Activated CD8-positive, alpha-beta T cell treated with anti-CD3 and anti-CD28 coated beads for 36 hours (primary cell): ENCODE measurements at regions not wholly inside any gene's neighbourhood (a gene's known extent, or its start where the extent isn't known, plus 50 kb on each side); places are given as distances from the start of the nearest gene placed in this dataset.

Experiments used
- ATAC-seq: fragments of 200-7000 bp; cut with Tn5 transposase; one replicate; pipeline ENCODE4 v1.10.0; 2021; ENCODE audit warnings: mild to moderate bottlenecking, moderate library complexity
- CTCF ChIA-PET: fragments of 350-600 bp; sonication (Branson Sonifier 250); formaldehyde crosslinking; loops from one replicate; lab custom pipeline; 2021; ENCODE audit warnings: antibody characterized with exemption; lab: Charles Lee
- POLR2A ChIA-PET: fragments of 350-600 bp; sonication (Branson Sonifier 250); formaldehyde crosslinking; loops from one replicate; lab custom pipeline; 2021; ENCODE audit warnings: antibody characterized with exemption; lab: Charles Lee
- DNase-seq: peaks from one replicate; pipeline ENCODE4 v3.0.0-alpha.2; 2020
- H3K27ac Mint-ChIP-seq: one replicate; pipeline ENCODE4 v1.8.0; 2021; ENCODE audit warnings: mild to moderate bottlenecking, mixed read lengths
- H3K27me3 Mint-ChIP-seq: one replicate; pipeline ENCODE4 v1.8.0; 2021; ENCODE audit warnings: mixed read lengths
- H3K36me3 Mint-ChIP-seq: one replicate; pipeline ENCODE4 v1.8.0; 2021; ENCODE audit warnings: low read depth, mixed read lengths
- H3K4me1 Mint-ChIP-seq: one replicate; pipeline ENCODE4 v1.8.0; 2021; ENCODE audit warnings: low read depth, mixed read lengths
- H3K4me3 Mint-ChIP-seq: one replicate; pipeline ENCODE4 v1.8.0; 2021; ENCODE audit warnings: mild to moderate bottlenecking, moderate library complexity, mixed read lengths
- H3K9me3 Mint-ChIP-seq: one replicate; pipeline ENCODE4 v1.8.0; 2021; ENCODE audit warnings: mixed read lengths
- intact Hi-C: fragments of 100-400 bp; cut with micrococcal nuclease; formaldehyde crosslinking; loops from one replicate; pipeline ENCODE4 v1.10.0; 2022
- TF ChIP-seq, protein P1 (sequence below): fragments of 200-600 bp; IDR thresholded peaks from one replicate; pipeline ENCODE4 v1.8.0; 2022; ENCODE audit warnings: antibody characterized with exemption, mild to moderate bottlenecking

DNA sequence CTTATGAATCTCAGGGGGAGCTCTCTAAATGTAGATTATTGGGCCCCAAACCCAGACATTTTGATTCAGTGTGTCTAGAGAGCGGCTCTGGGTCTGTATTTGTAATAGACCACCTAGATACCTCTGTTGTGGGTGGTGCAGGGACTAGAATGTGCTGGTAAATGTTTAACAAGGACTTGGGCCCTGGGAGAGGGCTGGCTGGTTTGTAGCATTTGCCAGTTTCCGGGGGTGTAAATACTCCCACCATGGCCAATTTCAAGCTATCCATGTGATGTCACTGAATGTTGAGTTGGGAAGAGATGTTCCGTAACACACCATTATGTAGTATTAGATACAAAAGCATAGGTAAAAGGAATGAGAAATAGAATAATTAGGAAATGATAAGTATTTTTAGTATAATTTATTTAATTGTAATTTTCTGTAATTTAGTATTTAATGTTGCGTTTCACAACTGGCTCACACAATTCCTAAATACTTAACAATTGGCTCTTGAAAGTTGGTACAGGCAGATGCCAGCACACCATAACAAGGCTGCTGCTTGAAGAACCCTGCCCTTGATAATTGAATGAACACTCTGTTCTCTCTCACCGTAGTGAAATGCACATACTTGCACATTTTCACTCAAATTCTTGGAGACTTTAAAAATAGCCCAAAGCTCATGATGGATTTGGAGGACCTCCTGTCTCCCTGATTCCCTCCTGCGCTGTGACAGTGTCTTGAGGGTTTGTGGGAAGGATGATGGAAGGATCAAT, 359.2 kb upstream of the PROK2 start:
- Mint-ChIP-seq H3K4me1 (peaks cover 11% of the 10 kb centered on the region), H3K36me3 (no peaks in the 10 kb centered on the region), H3K27ac (no peak overlapping the region), H3K4me3 (no peak overlapping the region), H3K27me3 (peaks cover 6% of the 10 kb centered on the region), H3K9me3 (peaks cover 3% of the 10 kb centered on the region)
- ChIA-PET CTCF (no interaction called here), POLR2A (no interaction called here)
- DNase-seq (no peak), ATAC-seq (no peak)
- intact Hi-C loops = no loop called here
- TF ChIP-seq, protein P1, sequence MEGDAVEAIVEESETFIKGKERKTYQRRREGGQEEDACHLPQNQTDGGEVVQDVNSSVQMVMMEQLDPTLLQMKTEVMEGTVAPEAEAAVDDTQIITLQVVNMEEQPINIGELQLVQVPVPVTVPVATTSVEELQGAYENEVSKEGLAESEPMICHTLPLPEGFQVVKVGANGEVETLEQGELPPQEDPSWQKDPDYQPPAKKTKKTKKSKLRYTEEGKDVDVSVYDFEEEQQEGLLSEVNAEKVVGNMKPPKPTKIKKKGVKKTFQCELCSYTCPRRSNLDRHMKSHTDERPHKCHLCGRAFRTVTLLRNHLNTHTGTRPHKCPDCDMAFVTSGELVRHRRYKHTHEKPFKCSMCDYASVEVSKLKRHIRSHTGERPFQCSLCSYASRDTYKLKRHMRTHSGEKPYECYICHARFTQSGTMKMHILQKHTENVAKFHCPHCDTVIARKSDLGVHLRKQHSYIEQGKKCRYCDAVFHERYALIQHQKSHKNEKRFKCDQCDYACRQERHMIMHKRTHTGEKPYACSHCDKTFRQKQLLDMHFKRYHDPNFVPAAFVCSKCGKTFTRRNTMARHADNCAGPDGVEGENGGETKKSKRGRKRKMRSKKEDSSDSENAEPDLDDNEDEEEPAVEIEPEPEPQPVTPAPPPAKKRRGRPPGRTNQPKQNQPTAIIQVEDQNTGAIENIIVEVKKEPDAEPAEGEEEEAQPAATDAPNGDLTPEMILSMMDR = no peak

GRCh38 chr3:72143322-72143721, 358.4 kb upstream of the PROK2 start:
- TF ChIP-seq, protein P1 = no peak
- Mint-ChIP-seq H3K36me3 (no peaks in the 10 kb centered on the region), H3K4me1 (peaks cover 18% of the 10 kb centered on the region), H3K9me3 (peaks cover under 1% of the 10 kb centered on the region), H3K4me3 (no peak overlapping the region), H3K27me3 (peaks cover 6% of the 10 kb centered on the region), H3K27ac (no peak overlapping the region)
- ChIA-PET POLR2A (no interaction called here), CTCF (no interaction called here)
- no peak for ATAC-seq
- intact Hi-C loops = no loop called here
- no peak for DNase-seq

DNA sequence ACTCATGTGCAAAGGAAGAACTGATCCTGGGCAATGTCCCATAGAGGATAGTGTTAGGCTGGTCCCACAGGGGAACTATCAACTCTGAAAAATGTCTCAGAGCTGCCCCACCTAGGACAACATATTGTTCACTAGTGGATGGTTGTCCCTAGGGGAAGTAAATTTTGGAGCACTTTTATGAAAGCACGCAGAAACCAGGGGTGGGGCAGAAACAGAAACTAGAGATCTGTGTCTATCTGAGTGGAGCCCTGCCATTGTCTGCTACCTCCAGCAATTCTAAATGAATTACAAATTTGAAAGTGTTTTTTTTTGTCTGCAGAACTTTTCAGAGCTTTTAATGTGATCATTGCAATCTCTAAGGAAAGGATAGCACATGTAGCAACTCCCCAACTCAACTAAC, 357.1 kb upstream of the PROK2 start:
- ATAC-seq (no peak), DNase-seq (no peak)
- Mint-ChIP-seq H3K4me3 (no peak overlapping the region), H3K27ac (no peak overlapping the region), H3K36me3 (no peaks in the 10 kb centered on the region), H3K27me3 (peaks cover 6% of the 10 kb centered on the region), H3K9me3 (no peaks in the 10 kb centered on the region), H3K4me1 (peaks cover 31% of the 10 kb centered on the region)
- POLR2A ChIA-PET = no interaction called here
- TF ChIP-seq, protein P1 = no peak
- CTCF ChIA-PET = no interaction called here
- intact Hi-C loops = no loop called here

DNA sequence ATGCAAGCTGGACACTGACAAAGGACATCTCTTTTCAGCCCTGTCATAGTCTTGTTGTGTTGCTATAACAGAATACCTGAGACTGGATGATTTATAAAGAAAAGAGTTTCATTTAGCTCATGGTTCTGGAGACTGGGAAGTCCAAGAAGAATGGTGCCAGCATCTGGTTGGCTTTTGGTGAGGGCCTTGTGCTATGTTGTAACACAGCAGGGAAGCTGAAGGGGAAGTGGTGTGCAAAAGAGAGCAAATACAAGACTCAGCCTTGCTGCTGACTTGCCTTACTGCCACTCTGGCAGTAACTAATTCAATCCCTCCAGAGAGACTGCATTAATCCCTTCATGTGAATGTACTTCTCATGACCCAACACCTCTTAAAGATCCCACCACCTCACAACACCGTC, 356.3 kb upstream of the PROK2 start:
- H3K27ac Mint-ChIP-seq = no peak overlapping the region
- H3K9me3 Mint-ChIP-seq = no peaks in the 10 kb centered on the region
- H3K27me3 Mint-ChIP-seq = peaks cover 6% of the 10 kb centered on the region
- no peaks in the 10 kb centered on the region for H3K36me3 Mint-ChIP-seq
- intact Hi-C loops = no loop called here
- ATAC-seq (no peak), DNase-seq (no peak)
- ChIA-PET POLR2A (interaction anchor here (0.6 kb wide), 1 partner anchor 41 kb away, joined by 3 read pairs; no protein-coding TSS in a partner anchor), CTCF (no interaction called here)
- no peak overlapping the region for H3K4me3 Mint-ChIP-seq
- peaks cover 33% of the 10 kb centered on the region for H3K4me1 Mint-ChIP-seq
- TF ChIP-seq, protein P1 = no peak

- TF ChIP-seq, protein P1 = no peak
- Mint-ChIP-seq H3K27ac (no peak overlapping the region), H3K9me3 (no peaks in the 10 kb centered on the region), H3K27me3 (peaks cover 1% of the 10 kb centered on the region), H3K4me3 (no peak overlapping the region), H3K36me3 (no peaks in the 10 kb centered on the region), H3K4me1 (peaks cover 44% of the 10 kb centered on the region)
- intact Hi-C loops = no loop called here
- ATAC-seq (no peak), DNase-seq (no peak)
- ChIA-PET CTCF (interaction anchor here (1.0 to 1.5 kb wide), 2 partner anchors 15 to 410 kb away, joined by 3 to 4 read pairs; no protein-coding TSS in a partner anchor), POLR2A (interaction anchor here (1.4 kb wide), 1 partner anchor 11 kb away, joined by 4 read pairs; no protein-coding TSS in a partner anchor)
Observed at GRCh38 chr3:72139316-72139715, 354.4 kb upstream of the PROK2 start.
